GM23338 (cell line): ENCODE measurements at regions not wholly inside any gene's neighbourhood (a gene's known extent, or its start where the extent isn't known, plus 50 kb on each side); places are given as distances from the start of the nearest gene placed in this dataset.
A peak's percentile ranks its signal among the peaks of the same experiment; 100 is the strongest.

ENCODE experiments used
- ATAC-seq: fragments of 200-7000 bp; cut with Tn5 transposase; 3 replicates; pipeline ENCODE4 v1.9.1; 2020
- DNase-seq: peaks from one replicate; pipeline ENCODE4 v3.0.0-alpha.2; 2015; ENCODE audit warnings: low spot score
- H2AFZ ChIP-seq: fragments of 200-600 bp; sonication (generic); 2 replicates; pipeline ENCODE4 v1.8.0; 2016; ENCODE audit warnings: antibody characterized with exemption, mild to moderate bottlenecking, moderate library complexity
- H3F3A ChIP-seq: fragments of 200-600 bp; sonication (generic); replicated peaks from 2 replicates; pipeline ENCODE4 v1.8.0; 2017; ENCODE audit warnings: antibody characterized with exemption, mixed run types, low read depth
- H3K27ac ChIP-seq: fragments of 200-600 bp; sonication (generic); 2 replicates; pipeline ENCODE4 v1.6.1; 2016; ENCODE audit warnings: low read depth
- H3K27me3 ChIP-seq: fragments of 200-600 bp; sonication (generic); 2 replicates; pipeline ENCODE4 v1.8.0; 2016; ENCODE audit warnings: mild to moderate bottlenecking, mixed run types, moderate library complexity; ENCODE audit not compliant: insufficient read depth
- H3K36me3 ChIP-seq: fragments of 200-600 bp; sonication (generic); 2 replicates; pipeline ENCODE4 v1.8.0; 2016; ENCODE audit warnings: mild to moderate bottlenecking; ENCODE audit not compliant: insufficient read depth
- H3K4me1 ChIP-seq: fragments of 200-600 bp; sonication (generic); 2 replicates; pipeline ENCODE4 v1.8.0; 2016; ENCODE audit warnings: mild to moderate bottlenecking, moderate library complexity; ENCODE audit not compliant: insufficient read depth
- H3K4me2 ChIP-seq: fragments of 200-600 bp; sonication (generic); 2 replicates; pipeline ENCODE4 v1.7.1; 2017; ENCODE audit warnings: mixed run types
- H3K4me3 ChIP-seq: fragments of 200-600 bp; sonication (generic); 2 replicates; pipeline ENCODE4 v1.6.1; 2016; ENCODE audit warnings: mixed run types
- H3K79me2 ChIP-seq: fragments of 200-600 bp; sonication (generic); replicated peaks from 2 replicates; pipeline ENCODE4 v1.8.0; 2017; ENCODE audit warnings: mild to moderate bottlenecking; ENCODE audit not compliant: insufficient read depth
- H3K9me2 ChIP-seq: fragments of 200-600 bp; sonication (generic); 2 replicates; pipeline ENCODE4 v1.8.0; 2017; ENCODE audit not compliant: insufficient read depth
- H4K20me1 ChIP-seq: fragments of 200-600 bp; sonication (generic); replicated peaks from 2 replicates; pipeline ENCODE4 v1.8.0; 2017; ENCODE audit warnings: mild to moderate bottlenecking; ENCODE audit not compliant: insufficient read depth
- H3K27ac Mint-ChIP-seq: 2 replicates; pipeline ENCODE4 v1.8.0; 2020; ENCODE audit warnings: inconsistent platforms, mild to moderate bottlenecking, moderate library complexity, mixed read lengths
- H3K27me3 Mint-ChIP-seq: 3 replicates; pipeline ENCODE4 v1.8.0; 2022; ENCODE audit warnings: low read depth, mild to moderate bottlenecking, moderate library complexity, mixed read lengths, inconsistent platforms; ENCODE audit not compliant: insufficient read depth, poor library complexity
- H3K36me3 Mint-ChIP-seq: 3 replicates; pipeline ENCODE4 v1.8.0; 2021; ENCODE audit warnings: low read depth, mild to moderate bottlenecking, inconsistent platforms, moderate library complexity, mixed read lengths
- H3K4me1 Mint-ChIP-seq: 3 replicates; pipeline ENCODE4 v1.8.0; 2020; ENCODE audit warnings: mild to moderate bottlenecking, inconsistent platforms, mixed read lengths
- H3K4me3 Mint-ChIP-seq: 3 replicates; pipeline ENCODE4 v1.8.0; 2021; ENCODE audit warnings: moderate library complexity, mild to moderate bottlenecking, inconsistent platforms, mixed read lengths
- H3K9me3 Mint-ChIP-seq: 3 replicates; pipeline ENCODE4 v1.8.0; 2020; ENCODE audit warnings: moderate library complexity, mild to moderate bottlenecking, inconsistent platforms, mixed read lengths
- CREB1 ChIP-seq: fragments of 250-450 bp; sonication (Bioruptor Pico); IDR thresholded peaks from 2 replicates; pipeline ENCODE4 v1.5.0; 2020; ENCODE audit warnings: low read depth, mild to moderate bottlenecking, moderate library complexity
- EZH2phosphoT487 ChIP-seq: fragments of 200-600 bp; sonication (generic); IDR thresholded peaks from one replicate; pipeline ENCODE4 v1.8.1; 2018; ENCODE audit warnings: antibody characterized with exemption; ENCODE audit not compliant: unreplicated experiment
- POLR2AphosphoS5 ChIP-seq: IDR thresholded peaks from 2 replicates; pipeline ENCODE4 v1.6.1; 2016; ENCODE audit warnings: antibody characterized with exemption, low read depth
- ZNF331 ChIP-seq: fragments of 250-450 bp; sonication (Bioruptor Pico); IDR thresholded peaks from 2 replicates; pipeline ENCODE4 v1.5.0; 2020; ENCODE audit warnings: low read depth, mild to moderate bottlenecking, moderate library complexity
- TF ChIP-seq, protein P1 (sequence below): fragments of 250-450 bp; sonication (Bioruptor Pico); IDR thresholded peaks from 2 replicates; pipeline ENCODE4 v1.5.0; 2020; ENCODE audit warnings: mild to moderate bottlenecking, moderate library complexity
- TF ChIP-seq, protein P2 (sequence below): IDR thresholded peaks from one replicate; pipeline ENCODE4 v1.6.1; 2018; ENCODE audit warnings: antibody characterized with exemption; ENCODE audit not compliant: unreplicated experiment
- TF ChIP-seq, protein P3 (sequence below), 2 experiments: fragments of 200-600 bp in 1 of 2; sonication (generic) in 1 of 2; conservative IDR thresholded peaks; 2 replicates each; pipeline versions ENCODE4 v1.5.1 to v1.6.1; 2016 to 2017; ENCODE audit warnings: antibody characterized with exemption in 2 of 2, low read depth in 2 of 2, mild to moderate bottlenecking in 2 of 2, moderate library complexity in 1 of 2

DNA sequence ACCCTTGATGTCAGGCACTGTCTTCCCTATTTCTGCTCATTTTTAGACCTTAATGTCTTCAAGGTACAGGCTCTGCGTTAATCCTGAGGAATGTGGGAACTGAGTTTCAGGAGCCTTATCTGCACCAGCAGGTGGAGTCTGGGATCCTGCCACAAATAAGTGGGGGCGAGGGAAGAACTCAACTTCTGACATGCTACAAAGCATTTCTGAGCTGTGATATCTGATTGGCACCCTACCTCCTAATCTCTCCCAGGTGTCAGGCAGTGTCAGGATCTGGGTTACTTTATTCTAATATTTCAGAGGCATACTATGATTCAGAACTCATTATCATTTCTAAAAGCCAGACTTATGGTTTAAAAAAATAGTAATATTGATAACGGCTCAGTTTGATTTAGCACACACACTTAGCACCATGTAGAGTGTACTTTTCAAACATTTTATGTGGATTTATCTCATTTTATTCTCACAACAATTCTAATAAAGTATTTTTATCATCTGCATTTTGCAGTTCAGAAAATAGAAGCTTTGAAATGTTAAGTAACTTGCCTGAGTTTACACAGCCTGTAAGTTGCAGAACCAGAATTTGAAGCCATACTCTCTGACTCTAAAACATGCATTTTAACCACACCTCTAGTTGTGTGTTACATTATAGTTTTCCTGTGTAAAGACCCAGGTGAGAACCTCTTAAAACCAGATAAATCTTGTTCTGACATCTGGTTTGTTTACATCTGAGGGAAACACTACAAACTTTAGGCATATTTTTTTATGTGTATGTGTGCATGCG lies 358.6 kb downstream of the TDRD3 start:
- Mint-ChIP-seq H3K27ac (peak overlapping the region; percentile 51), H3K9me3 (no peaks in the 10 kb centered on the region), H3K27me3 (no peaks in the 10 kb centered on the region), H3K4me1 (peaks cover 34% of the 10 kb centered on the region), H3K36me3 (no peaks in the 10 kb centered on the region), H3K4me3 (no peak overlapping the region)
- TF ChIP-seq CREB1 (no peak), EZH2phosphoT487 (no peak), POLR2AphosphoS5 (no peak), ZNF331 (CRISPR knock-in tag) (no peak)
- TF ChIP-seq, protein P1, sequence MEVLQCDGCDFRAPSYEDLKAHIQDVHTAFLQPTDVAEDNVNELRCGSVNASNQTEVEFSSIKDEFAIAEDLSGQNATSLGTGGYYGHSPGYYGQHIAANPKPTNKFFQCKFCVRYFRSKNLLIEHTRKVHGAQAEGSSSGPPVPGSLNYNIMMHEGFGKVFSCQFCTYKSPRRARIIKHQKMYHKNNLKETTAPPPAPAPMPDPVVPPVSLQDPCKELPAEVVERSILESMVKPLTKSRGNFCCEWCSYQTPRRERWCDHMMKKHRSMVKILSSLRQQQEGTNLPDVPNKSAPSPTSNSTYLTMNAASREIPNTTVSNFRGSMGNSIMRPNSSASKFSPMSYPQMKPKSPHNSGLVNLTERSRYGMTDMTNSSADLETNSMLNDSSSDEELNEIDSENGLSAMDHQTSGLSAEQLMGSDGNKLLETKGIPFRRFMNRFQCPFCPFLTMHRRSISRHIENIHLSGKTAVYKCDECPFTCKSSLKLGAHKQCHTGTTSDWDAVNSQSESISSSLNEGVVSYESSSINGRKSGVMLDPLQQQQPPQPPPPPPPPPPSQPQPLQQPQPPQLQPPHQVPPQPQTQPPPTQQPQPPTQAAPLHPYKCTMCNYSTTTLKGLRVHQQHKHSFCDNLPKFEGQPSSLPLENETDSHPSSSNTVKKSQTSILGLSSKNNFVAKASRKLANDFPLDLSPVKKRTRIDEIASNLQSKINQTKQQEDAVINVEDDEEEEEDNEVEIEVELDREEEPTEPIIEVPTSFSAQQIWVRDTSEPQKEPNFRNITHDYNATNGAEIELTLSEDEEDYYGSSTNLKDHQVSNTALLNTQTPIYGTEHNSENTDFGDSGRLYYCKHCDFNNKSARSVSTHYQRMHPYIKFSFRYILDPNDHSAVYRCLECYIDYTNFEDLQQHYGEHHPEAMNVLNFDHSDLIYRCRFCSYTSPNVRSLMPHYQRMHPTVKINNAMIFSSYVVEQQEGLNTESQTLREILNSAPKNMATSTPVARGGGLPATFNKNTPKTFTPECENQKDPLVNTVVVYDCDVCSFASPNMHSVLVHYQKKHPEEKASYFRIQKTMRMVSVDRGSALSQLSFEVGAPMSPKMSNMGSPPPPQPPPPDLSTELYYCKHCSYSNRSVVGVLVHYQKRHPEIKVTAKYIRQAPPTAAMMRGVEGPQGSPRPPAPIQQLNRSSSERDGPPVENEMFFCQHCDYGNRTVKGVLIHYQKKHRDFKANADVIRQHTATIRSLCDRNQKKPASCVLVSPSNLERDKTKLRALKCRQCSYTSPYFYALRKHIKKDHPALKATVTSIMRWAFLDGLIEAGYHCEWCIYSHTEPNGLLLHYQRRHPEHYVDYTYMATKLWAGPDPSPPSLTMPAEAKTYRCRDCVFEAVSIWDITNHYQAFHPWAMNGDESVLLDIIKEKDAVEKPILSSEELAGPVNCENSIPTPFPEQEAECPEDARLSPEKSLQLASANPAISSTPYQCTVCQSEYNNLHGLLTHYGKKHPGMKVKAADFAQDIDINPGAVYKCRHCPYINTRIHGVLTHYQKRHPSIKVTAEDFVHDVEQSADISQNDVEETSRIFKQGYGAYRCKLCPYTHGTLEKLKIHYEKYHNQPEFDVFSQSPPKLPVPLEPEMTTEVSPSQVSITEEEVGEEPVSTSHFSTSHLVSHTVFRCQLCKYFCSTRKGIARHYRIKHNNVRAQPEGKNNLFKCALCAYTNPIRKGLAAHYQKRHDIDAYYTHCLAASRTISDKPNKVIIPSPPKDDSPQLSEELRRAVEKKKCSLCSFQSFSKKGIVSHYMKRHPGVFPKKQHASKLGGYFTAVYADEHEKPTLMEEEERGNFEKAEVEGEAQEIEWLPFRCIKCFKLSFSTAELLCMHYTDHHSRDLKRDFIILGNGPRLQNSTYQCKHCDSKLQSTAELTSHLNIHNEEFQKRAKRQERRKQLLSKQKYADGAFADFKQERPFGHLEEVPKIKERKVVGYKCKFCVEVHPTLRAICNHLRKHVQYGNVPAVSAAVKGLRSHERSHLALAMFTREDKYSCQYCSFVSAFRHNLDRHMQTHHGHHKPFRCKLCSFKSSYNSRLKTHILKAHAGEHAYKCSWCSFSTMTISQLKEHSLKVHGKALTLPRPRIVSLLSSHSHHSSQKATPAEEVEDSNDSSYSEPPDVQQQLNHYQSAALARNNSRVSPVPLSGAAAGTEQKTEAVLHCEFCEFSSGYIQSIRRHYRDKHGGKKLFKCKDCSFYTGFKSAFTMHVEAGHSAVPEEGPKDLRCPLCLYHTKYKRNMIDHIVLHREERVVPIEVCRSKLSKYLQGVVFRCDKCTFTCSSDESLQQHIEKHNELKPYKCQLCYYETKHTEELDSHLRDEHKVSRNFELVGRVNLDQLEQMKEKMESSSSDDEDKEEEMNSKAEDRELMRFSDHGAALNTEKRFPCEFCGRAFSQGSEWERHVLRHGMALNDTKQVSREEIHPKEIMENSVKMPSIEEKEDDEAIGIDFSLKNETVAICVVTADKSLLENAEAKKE = no peak
- TF ChIP-seq, protein P2, sequence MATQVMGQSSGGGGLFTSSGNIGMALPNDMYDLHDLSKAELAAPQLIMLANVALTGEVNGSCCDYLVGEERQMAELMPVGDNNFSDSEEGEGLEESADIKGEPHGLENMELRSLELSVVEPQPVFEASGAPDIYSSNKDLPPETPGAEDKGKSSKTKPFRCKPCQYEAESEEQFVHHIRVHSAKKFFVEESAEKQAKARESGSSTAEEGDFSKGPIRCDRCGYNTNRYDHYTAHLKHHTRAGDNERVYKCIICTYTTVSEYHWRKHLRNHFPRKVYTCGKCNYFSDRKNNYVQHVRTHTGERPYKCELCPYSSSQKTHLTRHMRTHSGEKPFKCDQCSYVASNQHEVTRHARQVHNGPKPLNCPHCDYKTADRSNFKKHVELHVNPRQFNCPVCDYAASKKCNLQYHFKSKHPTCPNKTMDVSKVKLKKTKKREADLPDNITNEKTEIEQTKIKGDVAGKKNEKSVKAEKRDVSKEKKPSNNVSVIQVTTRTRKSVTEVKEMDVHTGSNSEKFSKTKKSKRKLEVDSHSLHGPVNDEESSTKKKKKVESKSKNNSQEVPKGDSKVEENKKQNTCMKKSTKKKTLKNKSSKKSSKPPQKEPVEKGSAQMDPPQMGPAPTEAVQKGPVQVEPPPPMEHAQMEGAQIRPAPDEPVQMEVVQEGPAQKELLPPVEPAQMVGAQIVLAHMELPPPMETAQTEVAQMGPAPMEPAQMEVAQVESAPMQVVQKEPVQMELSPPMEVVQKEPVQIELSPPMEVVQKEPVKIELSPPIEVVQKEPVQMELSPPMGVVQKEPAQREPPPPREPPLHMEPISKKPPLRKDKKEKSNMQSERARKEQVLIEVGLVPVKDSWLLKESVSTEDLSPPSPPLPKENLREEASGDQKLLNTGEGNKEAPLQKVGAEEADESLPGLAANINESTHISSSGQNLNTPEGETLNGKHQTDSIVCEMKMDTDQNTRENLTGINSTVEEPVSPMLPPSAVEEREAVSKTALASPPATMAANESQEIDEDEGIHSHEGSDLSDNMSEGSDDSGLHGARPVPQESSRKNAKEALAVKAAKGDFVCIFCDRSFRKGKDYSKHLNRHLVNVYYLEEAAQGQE = no peak
- TF ChIP-seq, protein P3, sequence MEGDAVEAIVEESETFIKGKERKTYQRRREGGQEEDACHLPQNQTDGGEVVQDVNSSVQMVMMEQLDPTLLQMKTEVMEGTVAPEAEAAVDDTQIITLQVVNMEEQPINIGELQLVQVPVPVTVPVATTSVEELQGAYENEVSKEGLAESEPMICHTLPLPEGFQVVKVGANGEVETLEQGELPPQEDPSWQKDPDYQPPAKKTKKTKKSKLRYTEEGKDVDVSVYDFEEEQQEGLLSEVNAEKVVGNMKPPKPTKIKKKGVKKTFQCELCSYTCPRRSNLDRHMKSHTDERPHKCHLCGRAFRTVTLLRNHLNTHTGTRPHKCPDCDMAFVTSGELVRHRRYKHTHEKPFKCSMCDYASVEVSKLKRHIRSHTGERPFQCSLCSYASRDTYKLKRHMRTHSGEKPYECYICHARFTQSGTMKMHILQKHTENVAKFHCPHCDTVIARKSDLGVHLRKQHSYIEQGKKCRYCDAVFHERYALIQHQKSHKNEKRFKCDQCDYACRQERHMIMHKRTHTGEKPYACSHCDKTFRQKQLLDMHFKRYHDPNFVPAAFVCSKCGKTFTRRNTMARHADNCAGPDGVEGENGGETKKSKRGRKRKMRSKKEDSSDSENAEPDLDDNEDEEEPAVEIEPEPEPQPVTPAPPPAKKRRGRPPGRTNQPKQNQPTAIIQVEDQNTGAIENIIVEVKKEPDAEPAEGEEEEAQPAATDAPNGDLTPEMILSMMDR (conservative IDR thresholded peaks at IDR 0.05; ENCODE audit: low read depth in 2 of 2) = peak; percentile 52 to 70
- Histone ChIP-seq H3K4me2 (peak overlapping the region; percentile 24; the same call in 1 of the 2 replicates), H3K4me3 (no peak overlapping the region), H3F3A (no peaks in the 10 kb centered on the region), H3K79me2 (no peaks in the 10 kb centered on the region), H3K4me1 (peaks cover 53% of the 10 kb centered on the region), H4K20me1 (no peaks in the 10 kb centered on the region), H3K9me2 (peaks cover 4% of the 10 kb centered on the region; the same call in 1 of the 2 replicates), H2AFZ (no peak overlapping the region), H3K27ac (no peak overlapping the region), H3K27me3 (no peaks in the 10 kb centered on the region), H3K36me3 (no peaks in the 10 kb centered on the region)
- peak; percentile 71 for DNase-seq
- peak; percentile 86 for ATAC-seq
